ENCODE measurements at regions not wholly inside any gene's neighbourhood (a gene's known extent, or its start where the extent isn't known, plus 50 kb on each side); places are given as distances from the start of the nearest gene placed in this dataset.

GRCh38 chr10:43960981-43961380 is 312.3 kb upstream of the ZNF32 start:
- H3K4me2 ChIP-seq (ENCODE audit: low read length): no peak overlapping the region
- no peaks in the 10 kb centered on the region for H3K36me3 ChIP-seq (ENCODE audit: control insufficient read depth in 1 of 2, insufficient read depth in 2 of 2, low read length in 2 of 2)
- no peaks in the 10 kb centered on the region for H3K79me2 ChIP-seq (ENCODE audit: insufficient read depth, low read length)
- no peaks in the 10 kb centered on the region for H4K20me1 ChIP-seq (ENCODE audit: insufficient read depth)
- H2AFZ ChIP-seq (ENCODE audit: low read depth, low read length, poor library complexity, severe bottlenecking): no peak overlapping the region
- no peak overlapping the region for H3K9ac ChIP-seq (ENCODE audit: low read length)
- TF ChIP-seq POLR2A (IDR thresholded peaks at IDR 0.05; ENCODE audit: borderline replicate concordance, extremely low read depth, insufficient read depth, insufficient read length) (no peak), EZH2phosphoT487 (IDR thresholded peaks at IDR 0.05; ENCODE audit: borderline replicate concordance) (no peak), ELF1 (IDR thresholded peaks at IDR 0.05; ENCODE audit: borderline replicate concordance, low read depth) (no peak), ATF3 (IDR thresholded peaks at IDR 0.05) (no peak), JUND (IDR thresholded peaks at IDR 0.05) (no peak), ZNF274 (IDR thresholded peaks at IDR 0.05; ENCODE audit: low read depth, low read length) (no peak), REST (IDR thresholded peaks at IDR 0.05; ENCODE audit: low read depth) (no peak), YY1 (IDR thresholded peaks at IDR 0.05; ENCODE audit: extremely low read depth, insufficient replicate concordance, low read depth, low read length) (no peak), CTCF (IDR thresholded peaks at IDR 0.05 in 2 of 3, conservative IDR thresholded peaks at IDR 0.05 in 1 of 3; ENCODE audit: borderline replicate concordance in 1 of 3, insufficient read depth in 1 of 3, low read depth in 2 of 3, low read length in 2 of 3) (no peak), POLR2AphosphoS5 (IDR thresholded peaks at IDR 0.05; ENCODE audit: low read depth, low read length) (no peak), RAD21 (IDR thresholded peaks at IDR 0.05; ENCODE audit: low read depth) (no peak), SRF (IDR thresholded peaks at IDR 0.05; ENCODE audit: low read depth) (no peak), FOSL1 (IDR thresholded peaks at IDR 0.05; ENCODE audit: low read depth) (no peak)
- BruUV-seq (replicated peaks): no TSS peak
- H3K4me1 ChIP-seq (ENCODE audit: control insufficient read depth in 1 of 2, insufficient read depth in 2 of 2, low read length in 2 of 2): no peaks in the 10 kb centered on the region
- peaks cover 18% of the 10 kb centered on the region for H3K27me3 ChIP-seq (ENCODE audit: insufficient read depth, low read length)
- ChIA-PET RAD21 (ENCODE audit: low non-redundant PET in 1 of 2, low total read pairs in 2 of 2, uncharacterized antibody in 2 of 2, unreplicated experiment in 2 of 2) (no interaction called here), POLR2A (no interaction called here), CTCF (no interaction called here)
- ATAC-seq: no peak
- intact Hi-C loops (cut with micrococcal nuclease): no loop called here
- DNase-seq (ENCODE audit: low read depth, low spot score): no peak
- no peak overlapping the region for H3K27ac ChIP-seq (ENCODE audit: low read depth, low read length)
- no peaks in the 10 kb centered on the region for H3K9me3 ChIP-seq (ENCODE audit: control insufficient read depth in 1 of 2, insufficient read depth in 1 of 2, low read depth in 1 of 2, low read length in 2 of 2)
- no peaks in the 10 kb centered on the region for H3K9me2 ChIP-seq (ENCODE audit: insufficient read depth)
- H3K4me3 ChIP-seq (replicated peaks in 1 of 2; ENCODE audit: low read depth in 1 of 2, low read length in 2 of 2): no peak overlapping the region

Measured in HCT116 (cell line).